HepG2 (cell line): ENCODE measurements at regions not wholly inside any gene's neighbourhood (a gene's known extent, or its start where the extent isn't known, plus 50 kb on each side); places are given as distances from the start of the nearest gene placed in this dataset.

Source experiments
- ATAC-seq: fragments of 200-7000 bp; cut with Tn5 transposase; 3 replicates; pipeline ENCODE4 v1.9.1; 2020; ENCODE audit warnings: mild to moderate bottlenecking, moderate library complexity
- BruUV-seq: library from RNA; stranded (reverse); fragments of 400-500 nt; replicated peaks from 2 replicates; lab custom pipeline; 2021; lab: Mats Ljungman, UMichigan
- CTCF ChIA-PET: fragments of 300-600 bp; formaldehyde crosslinking; extraction: SDS; loops from one replicate; lab custom pipeline; 2021; ENCODE audit warnings: low total read pairs, inconsistent platforms, low intra/inter-chr PET ratio; lab: Yijun Ruan, JAX
- POLR2A ChIA-PET: fragments of 350-600 bp; sonication (Branson Sonifier 250); formaldehyde crosslinking; loops from one replicate; lab custom pipeline; 2020; ENCODE audit warnings: antibody characterized with exemption, inconsistent platforms; lab: Yijun Ruan, JAX
- DNase-seq: peaks from one replicate; pipeline ENCODE4 v3.0.0-alpha.2; 2015; ENCODE audit warnings: low spot score
- FAIRE-seq: peaks from 3 replicates; lab custom pipeline; 2011; peaks lifted over from hg19 to GRCh38; lab: Jason Lieb, UNC
- H2AFZ ChIP-seq: one replicate; pipeline ENCODE4 v1.6.1; 2011; ENCODE audit warnings: low read length, inconsistent platforms
- H3K27ac ChIP-seq: fragments of 300-600 bp; 3 replicates; pipeline ENCODE4 v1.8.0; 2011; ENCODE audit warnings: mixed run types, mild to moderate bottlenecking, mixed read lengths, low read length, inconsistent platforms; ENCODE audit not compliant: insufficient read depth; ENCODE audit errors: extremely low read length
- H3K27me3 ChIP-seq, 2 experiments: fragments of 200-600 bp in 1 of 2; 2 replicates in 1 of 2; 3 replicates in 1 of 2; pipeline versions ENCODE4 v1.6.0 to v1.8.0; 2011; ENCODE audit warnings: low read length in 2 of 2, mild to moderate bottlenecking in 2 of 2, moderate library complexity in 2 of 2, inconsistent platforms in 1 of 2; ENCODE audit not compliant: insufficient read depth in 2 of 2, control insufficient read depth in 1 of 2
- H3K36me3 ChIP-seq, 2 experiments: fragments of 200-600 bp in 1 of 2; replicated peaks in 1 of 2; 2 replicates in 1 of 2; 3 replicates in 1 of 2; pipeline versions ENCODE4 v1.5.1 to v1.8.0; 2011; ENCODE audit warnings: low read length in 2 of 2, inconsistent platforms in 1 of 2; ENCODE audit not compliant: insufficient read depth in 2 of 2, control insufficient read depth in 1 of 2
- H3K4me1 ChIP-seq: 2 replicates; pipeline ENCODE4 v1.5.1; 2012; ENCODE audit warnings: low read length, inconsistent platforms; ENCODE audit not compliant: insufficient read depth
- H3K4me2 ChIP-seq: 2 replicates; pipeline ENCODE4 v1.6.0; 2011; ENCODE audit warnings: low read depth, low read length, inconsistent platforms
- H3K4me3 ChIP-seq, 3 experiments: fragments of 200-600 bp in 1 of 3; sonication (generic), shearing (Covaris generic) in 1 of 3; replicated peaks in 1 of 3; 2 replicates each; pipeline ENCODE4 v1.5.1; 2011 to 2016; ENCODE audit warnings: low read length in 3 of 3, inconsistent platforms in 2 of 3, low read depth in 2 of 3, mild to moderate bottlenecking in 2 of 3, control low read depth in 1 of 3, mixed read lengths in 1 of 3; ENCODE audit not compliant: insufficient read depth in 1 of 3
- H3K79me2 ChIP-seq: one replicate; pipeline ENCODE4 v1.6.1; 2011; ENCODE audit warnings: low read length, inconsistent platforms; ENCODE audit not compliant: insufficient read depth
- H3K9ac ChIP-seq: 2 replicates; pipeline ENCODE4 v1.6.0; 2011; ENCODE audit warnings: mild to moderate bottlenecking, low read depth, low read length, inconsistent platforms; ENCODE audit not compliant: insufficient read depth
- H3K9me3 ChIP-seq: 2 replicates; pipeline ENCODE4 v1.5.1; 2012; ENCODE audit warnings: mild to moderate bottlenecking, low read length
- H4K20me1 ChIP-seq: 2 replicates; pipeline ENCODE4 v1.6.0; 2011; ENCODE audit warnings: inconsistent platforms, mild to moderate bottlenecking, low read length, moderate library complexity; ENCODE audit not compliant: insufficient read depth
- GATAD2A ChIP-seq: IDR thresholded peaks from 2 replicates; pipeline ENCODE4 v1.6.1; 2016
- MTA1 ChIP-seq: sonication (generic); formaldehyde crosslinking; IDR thresholded peaks from 2 replicates; pipeline ENCODE4 v1.4.0; 2020; ENCODE audit warnings: missing genetic modification reagents, mild to moderate bottlenecking, borderline replicate concordance
- NFKBIZ ChIP-seq: IDR thresholded peaks from 2 replicates; pipeline ENCODE4 v1.6.1; 2018; ENCODE audit warnings: missing genetic modification reagents, missing compliant biosample characterization
- PAXIP1 ChIP-seq: sonication (generic); formaldehyde crosslinking; conservative IDR thresholded peaks from 2 replicates; pipeline ENCODE4 v1.4.0; 2020; ENCODE audit warnings: mild to moderate bottlenecking, missing genetic modification reagents, moderate library complexity
- PHF5A ChIP-seq: IDR thresholded peaks from one replicate; pipeline ENCODE4 v1.6.1; 2018; ENCODE audit warnings: low read depth, missing genetic modification reagents; ENCODE audit not compliant: unreplicated experiment
- SCMH1 ChIP-seq: sonication (generic); formaldehyde crosslinking; IDR thresholded peaks from 2 replicates; pipeline ENCODE4 v1.9.0; 2021; ENCODE audit warnings: missing genetic modification reagents, mild to moderate bottlenecking, borderline replicate concordance
- ZMAT3 ChIP-seq: sonication (generic); formaldehyde crosslinking; conservative IDR thresholded peaks from 2 replicates; pipeline ENCODE4 v1.7.0; 2021; ENCODE audit warnings: missing genetic modification reagents
- ZNF101 ChIP-seq: sonication (generic); formaldehyde crosslinking; IDR thresholded peaks from 2 replicates; pipeline ENCODE4 v1.4.0; 2020; ENCODE audit warnings: mild to moderate bottlenecking, low read depth, missing genetic modification reagents, borderline replicate concordance
- ZNF720 ChIP-seq: sonication (generic); formaldehyde crosslinking; IDR thresholded peaks from 2 replicates; pipeline ENCODE4 v1.4.0; 2020; ENCODE audit warnings: missing genetic modification reagents
- ZNF768 ChIP-seq: sonication (generic); formaldehyde crosslinking; IDR thresholded peaks from 2 replicates; pipeline ENCODE4 v1.4.0; 2020; ENCODE audit warnings: missing genetic modification reagents
- ZNF777 ChIP-seq: sonication (generic); formaldehyde crosslinking; IDR thresholded peaks from 2 replicates; pipeline ENCODE4 v1.4.0; 2020; ENCODE audit warnings: missing genetic modification reagents
- ZNF850 ChIP-seq: sonication (generic); formaldehyde crosslinking; conservative IDR thresholded peaks from 2 replicates; pipeline ENCODE4 v1.9.0; 2021; ENCODE audit warnings: mild to moderate bottlenecking, missing genetic modification reagents
- ZNF891 ChIP-seq: sonication (generic); formaldehyde crosslinking; IDR thresholded peaks from 2 replicates; pipeline ENCODE4 v1.5.0; 2020; ENCODE audit warnings: mild to moderate bottlenecking, missing genetic modification reagents
- WGBS: methylation state at CpG from one replicate; pipeline ENCODE4 v1.1.6; 2017; ENCODE audit warnings: low lambda C conversion rate; 5-methylcytosine and 5-hydroxymethylcytosine counted together
- in situ Hi-C: cut with HindIII; loops from 2 replicates; pipeline ENCODE4 v1.10.0; 2017; ENCODE audit warnings: low pct_unique_long_range_greater_than_20kb; ENCODE audit not compliant: extremely low pct_ligation_motif_present
- intact Hi-C: fragments of 100-400 bp; cut with micrococcal nuclease; formaldehyde crosslinking; loops from one replicate; pipeline ENCODE4 v1.10.0; 2022; ENCODE audit not compliant: unreplicated experiment
- TF ChIP-seq, protein P1 (sequence below): sonication (generic); formaldehyde crosslinking; IDR thresholded peaks from 2 replicates; pipeline ENCODE4 v1.4.0; 2020; ENCODE audit warnings: low read depth, mild to moderate bottlenecking, missing genetic modification reagents
- TF ChIP-seq, protein P2 (sequence below): sonication (generic); formaldehyde crosslinking; conservative IDR thresholded peaks from 2 replicates; pipeline ENCODE4 v1.4.0; 2020; ENCODE audit warnings: missing genetic modification reagents
- TF ChIP-seq, protein P3 (sequence below): sonication (generic); formaldehyde crosslinking; IDR thresholded peaks from 2 replicates; pipeline ENCODE4 v1.8.1; 2023; ENCODE audit warnings: mild to moderate bottlenecking, missing genetic modification reagents
- TF ChIP-seq, protein P4 (sequence below): fragments of 450-650 bp; IDR thresholded peaks from 2 replicates; pipeline ENCODE4 v1.6.1; 2016

GRCh38 chr5:116695681-116696080, 121.1 kb upstream of the SEMA6A start:
- peaks cover 0 to 2% of the 10 kb centered on the region in 2 experiments; a peak in 2 of 5 replicates for H3K27me3 ChIP-seq

More at GRCh38 chr5:116695681-116696080, 121.1 kb upstream of the SEMA6A start:
- H3K4me1 ChIP-seq: no peaks in the 10 kb centered on the region
- H3K9me3 ChIP-seq: no peaks in the 10 kb centered on the region
- ChIA-PET POLR2A (no interaction called here), CTCF (no interaction called here)
- in situ Hi-C loops (no loop called here), intact Hi-C loops (no loop called here)
- no peaks in the 10 kb centered on the region for H3K36me3 ChIP-seq
- no peak overlapping the region for H3K27ac ChIP-seq
- no peak overlapping the region for H2AFZ ChIP-seq
- ATAC-seq (no peak), FAIRE-seq (no peak), DNase-seq (no peak)
- no peaks in the 10 kb centered on the region for H4K20me1 ChIP-seq
- no TSS peak for BruUV-seq
- H3K4me3 ChIP-seq: no peak overlapping the region
- no peak for TF ChIP-seq MTA1 (CRISPR knock-in tag)
- TF ChIP-seq ZNF101 (CRISPR knock-in tag): no peak
- no peak for TF ChIP-seq ZNF891 (CRISPR knock-in tag)
- no peak for TF ChIP-seq PAXIP1
- no peak for TF ChIP-seq ZNF768 (CRISPR knock-in tag)
- TF ChIP-seq ZNF720 (CRISPR knock-in tag): no peak
- TF ChIP-seq, protein P1, sequence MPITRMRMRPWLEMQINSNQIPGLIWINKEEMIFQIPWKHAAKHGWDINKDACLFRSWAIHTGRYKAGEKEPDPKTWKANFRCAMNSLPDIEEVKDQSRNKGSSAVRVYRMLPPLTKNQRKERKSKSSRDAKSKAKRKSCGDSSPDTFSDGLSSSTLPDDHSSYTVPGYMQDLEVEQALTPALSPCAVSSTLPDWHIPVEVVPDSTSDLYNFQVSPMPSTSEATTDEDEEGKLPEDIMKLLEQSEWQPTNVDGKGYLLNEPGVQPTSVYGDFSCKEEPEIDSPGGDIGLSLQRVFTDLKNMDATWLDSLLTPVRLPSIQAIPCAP (CRISPR knock-in tag): no peak
- TF ChIP-seq ZMAT3 (CRISPR knock-in tag): no peak
- no peak for TF ChIP-seq GATAD2A (CRISPR knock-in tag)
- TF ChIP-seq ZNF777 (CRISPR knock-in tag): no peak
- no peak for TF ChIP-seq PHF5A (CRISPR knock-in tag)
- TF ChIP-seq, protein P2, sequence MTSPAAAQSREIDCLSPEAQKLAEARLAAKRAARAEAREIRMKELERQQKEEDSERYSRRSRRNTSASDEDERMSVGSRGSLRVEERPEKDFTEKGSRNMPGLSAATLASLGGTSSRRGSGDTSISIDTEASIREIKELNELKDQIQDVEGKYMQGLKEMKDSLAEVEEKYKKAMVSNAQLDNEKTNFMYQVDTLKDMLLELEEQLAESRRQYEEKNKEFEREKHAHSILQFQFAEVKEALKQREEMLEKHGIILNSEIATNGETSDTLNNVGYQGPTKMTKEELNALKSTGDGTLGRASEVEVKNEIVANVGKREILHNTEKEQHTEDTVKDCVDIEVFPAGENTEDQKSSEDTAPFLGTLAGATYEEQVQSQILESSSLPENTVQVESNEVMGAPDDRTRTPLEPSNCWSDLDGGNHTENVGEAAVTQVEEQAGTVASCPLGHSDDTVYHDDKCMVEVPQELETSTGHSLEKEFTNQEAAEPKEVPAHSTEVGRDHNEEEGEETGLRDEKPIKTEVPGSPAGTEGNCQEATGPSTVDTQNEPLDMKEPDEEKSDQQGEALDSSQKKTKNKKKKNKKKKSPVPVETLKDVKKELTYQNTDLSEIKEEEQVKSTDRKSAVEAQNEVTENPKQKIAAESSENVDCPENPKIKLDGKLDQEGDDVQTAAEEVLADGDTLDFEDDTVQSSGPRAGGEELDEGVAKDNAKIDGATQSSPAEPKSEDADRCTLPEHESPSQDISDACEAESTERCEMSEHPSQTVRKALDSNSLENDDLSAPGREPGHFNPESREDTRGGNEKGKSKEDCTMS (CRISPR knock-in tag): no peak
- TF ChIP-seq ZNF850: no peak
- TF ChIP-seq NFKBIZ: no peak
- TF ChIP-seq, protein P3, sequence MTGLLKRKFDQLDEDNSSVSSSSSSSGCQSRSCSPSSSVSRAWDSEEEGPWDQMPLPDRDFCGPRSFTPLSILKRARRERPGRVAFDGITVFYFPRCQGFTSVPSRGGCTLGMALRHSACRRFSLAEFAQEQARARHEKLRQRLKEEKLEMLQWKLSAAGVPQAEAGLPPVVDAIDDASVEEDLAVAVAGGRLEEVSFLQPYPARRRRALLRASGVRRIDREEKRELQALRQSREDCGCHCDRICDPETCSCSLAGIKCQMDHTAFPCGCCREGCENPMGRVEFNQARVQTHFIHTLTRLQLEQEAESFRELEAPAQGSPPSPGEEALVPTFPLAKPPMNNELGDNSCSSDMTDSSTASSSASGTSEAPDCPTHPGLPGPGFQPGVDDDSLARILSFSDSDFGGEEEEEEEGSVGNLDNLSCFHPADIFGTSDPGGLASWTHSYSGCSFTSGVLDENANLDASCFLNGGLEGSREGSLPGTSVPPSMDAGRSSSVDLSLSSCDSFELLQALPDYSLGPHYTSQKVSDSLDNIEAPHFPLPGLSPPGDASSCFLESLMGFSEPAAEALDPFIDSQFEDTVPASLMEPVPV (CRISPR knock-in tag): no peak
- TF ChIP-seq, protein P4, sequence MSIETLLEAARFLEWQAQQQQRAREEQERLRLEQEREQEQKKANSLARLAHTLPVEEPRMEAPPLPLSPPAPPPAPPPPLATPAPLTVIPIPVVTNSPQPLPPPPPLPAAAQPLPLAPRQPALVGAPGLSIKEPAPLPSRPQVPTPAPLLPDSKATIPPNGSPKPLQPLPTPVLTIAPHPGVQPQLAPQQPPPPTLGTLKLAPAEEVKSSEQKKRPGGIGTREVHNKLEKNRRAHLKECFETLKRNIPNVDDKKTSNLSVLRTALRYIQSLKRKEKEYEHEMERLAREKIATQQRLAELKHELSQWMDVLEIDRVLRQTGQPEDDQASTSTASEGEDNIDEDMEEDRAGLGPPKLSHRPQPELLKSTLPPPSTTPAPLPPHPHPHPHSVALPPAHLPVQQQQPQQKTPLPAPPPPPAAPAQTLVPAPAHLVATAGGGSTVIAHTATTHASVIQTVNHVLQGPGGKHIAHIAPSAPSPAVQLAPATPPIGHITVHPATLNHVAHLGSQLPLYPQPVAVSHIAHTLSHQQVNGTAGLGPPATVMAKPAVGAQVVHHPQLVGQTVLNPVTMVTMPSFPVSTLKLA: no peak
- no peak for TF ChIP-seq SCMH1
- no peak overlapping the region for H3K9ac ChIP-seq
- no peaks in the 10 kb centered on the region for H3K79me2 ChIP-seq
- 16% methylated on average over 3 of the region's 3 CpGs for WGBS
- H3K4me2 ChIP-seq: no peak overlapping the region
